HepG2 (cell line): ENCODE measurements at regions not wholly inside any gene's neighbourhood (a gene's known extent, or its start where the extent isn't known, plus 50 kb on each side); places are given as distances from the start of the nearest gene placed in this dataset.

Source experiments
- ATAC-seq: fragments of 200-7000 bp; cut with Tn5 transposase; 3 replicates; pipeline ENCODE4 v1.9.1; 2020; ENCODE audit warnings: mild to moderate bottlenecking, moderate library complexity
- BruUV-seq: library from RNA; stranded (reverse); fragments of 400-500 nt; replicated peaks from 2 replicates; lab custom pipeline; 2021; lab: Mats Ljungman, UMichigan
- CTCF ChIA-PET: fragments of 300-600 bp; formaldehyde crosslinking; extraction: SDS; loops from one replicate; lab custom pipeline; 2021; ENCODE audit warnings: low total read pairs, inconsistent platforms, low intra/inter-chr PET ratio; lab: Yijun Ruan, JAX
- POLR2A ChIA-PET: fragments of 350-600 bp; sonication (Branson Sonifier 250); formaldehyde crosslinking; loops from one replicate; lab custom pipeline; 2020; ENCODE audit warnings: antibody characterized with exemption, inconsistent platforms; lab: Yijun Ruan, JAX
- DNase-seq: peaks from one replicate; pipeline ENCODE4 v3.0.0-alpha.2; 2015; ENCODE audit warnings: low spot score
- FAIRE-seq: peaks from 3 replicates; lab custom pipeline; 2011; peaks lifted over from hg19 to GRCh38; lab: Jason Lieb, UNC
- H2AFZ ChIP-seq: one replicate; pipeline ENCODE4 v1.6.1; 2011; ENCODE audit warnings: low read length, inconsistent platforms
- H3K27ac ChIP-seq: fragments of 300-600 bp; 3 replicates; pipeline ENCODE4 v1.8.0; 2011; ENCODE audit warnings: mixed run types, mild to moderate bottlenecking, mixed read lengths, low read length, inconsistent platforms; ENCODE audit not compliant: insufficient read depth; ENCODE audit errors: extremely low read length
- H3K27me3 ChIP-seq, 2 experiments: fragments of 200-600 bp in 1 of 2; 2 replicates in 1 of 2; 3 replicates in 1 of 2; pipeline versions ENCODE4 v1.6.0 to v1.8.0; 2011; ENCODE audit warnings: low read length in 2 of 2, mild to moderate bottlenecking in 2 of 2, moderate library complexity in 2 of 2, inconsistent platforms in 1 of 2; ENCODE audit not compliant: insufficient read depth in 2 of 2, control insufficient read depth in 1 of 2
- H3K36me3 ChIP-seq, 2 experiments: fragments of 200-600 bp in 1 of 2; replicated peaks in 1 of 2; 2 replicates in 1 of 2; 3 replicates in 1 of 2; pipeline versions ENCODE4 v1.5.1 to v1.8.0; 2011; ENCODE audit warnings: low read length in 2 of 2, inconsistent platforms in 1 of 2; ENCODE audit not compliant: insufficient read depth in 2 of 2, control insufficient read depth in 1 of 2
- H3K4me1 ChIP-seq: 2 replicates; pipeline ENCODE4 v1.5.1; 2012; ENCODE audit warnings: low read length, inconsistent platforms; ENCODE audit not compliant: insufficient read depth
- H3K4me2 ChIP-seq: 2 replicates; pipeline ENCODE4 v1.6.0; 2011; ENCODE audit warnings: low read depth, low read length, inconsistent platforms
- H3K4me3 ChIP-seq, 3 experiments: fragments of 200-600 bp in 1 of 3; sonication (generic), shearing (Covaris generic) in 1 of 3; replicated peaks in 1 of 3; 2 replicates each; pipeline ENCODE4 v1.5.1; 2011 to 2016; ENCODE audit warnings: low read length in 3 of 3, inconsistent platforms in 2 of 3, low read depth in 2 of 3, mild to moderate bottlenecking in 2 of 3, control low read depth in 1 of 3, mixed read lengths in 1 of 3; ENCODE audit not compliant: insufficient read depth in 1 of 3
- H3K79me2 ChIP-seq: one replicate; pipeline ENCODE4 v1.6.1; 2011; ENCODE audit warnings: low read length, inconsistent platforms; ENCODE audit not compliant: insufficient read depth
- H3K9ac ChIP-seq: 2 replicates; pipeline ENCODE4 v1.6.0; 2011; ENCODE audit warnings: mild to moderate bottlenecking, low read depth, low read length, inconsistent platforms; ENCODE audit not compliant: insufficient read depth
- H3K9me3 ChIP-seq: 2 replicates; pipeline ENCODE4 v1.5.1; 2012; ENCODE audit warnings: mild to moderate bottlenecking, low read length
- H4K20me1 ChIP-seq: 2 replicates; pipeline ENCODE4 v1.6.0; 2011; ENCODE audit warnings: inconsistent platforms, mild to moderate bottlenecking, low read length, moderate library complexity; ENCODE audit not compliant: insufficient read depth
- CTCF ChIP-seq: sonication (generic); formaldehyde crosslinking; IDR thresholded peaks from 2 replicates; pipeline ENCODE4 v1.5.0; 2020; ENCODE audit warnings: mild to moderate bottlenecking, missing genetic modification reagents, moderate library complexity
- FOXO1 ChIP-seq: sonication (generic); formaldehyde crosslinking; IDR thresholded peaks from 2 replicates; pipeline ENCODE4 v1.4.0; 2020; ENCODE audit warnings: missing genetic modification reagents
- MAF1 ChIP-seq: sonication (generic); formaldehyde crosslinking; IDR thresholded peaks from 2 replicates; pipeline ENCODE4 v1.5.0; 2020; ENCODE audit warnings: missing genetic modification reagents, borderline replicate concordance
- MIER2 ChIP-seq: IDR thresholded peaks from 2 replicates; pipeline ENCODE4 v1.6.1; 2016; ENCODE audit warnings: missing biosample characterization, missing genetic modification reagents
- RERE ChIP-seq: IDR thresholded peaks from 2 replicates; pipeline ENCODE4 v1.6.1; 2016; ENCODE audit warnings: low read depth, missing genetic modification reagents, missing compliant biosample characterization
- REST ChIP-seq, 2 experiments: IDR thresholded peaks; 2 replicates each; pipeline ENCODE4 v1.6.1; 2011 to 2012; ENCODE audit warnings: low read length in 2 of 2, borderline replicate concordance in 1 of 2, low read depth in 1 of 2, mild to moderate bottlenecking in 1 of 2, moderate library complexity in 1 of 2
- SMC3 ChIP-seq: IDR thresholded peaks from 2 replicates; pipeline ENCODE4 v1.6.1; 2011; ENCODE audit warnings: low read length, improper control_type of control experiment
- SPEN ChIP-seq: sonication (generic); formaldehyde crosslinking; IDR thresholded peaks from 2 replicates; pipeline ENCODE4 v1.5.1; 2020; ENCODE audit warnings: low read depth, mild to moderate bottlenecking, missing genetic modification reagents
- STAG1 ChIP-seq: sonication (generic); formaldehyde crosslinking; IDR thresholded peaks from 2 replicates; pipeline ENCODE4 v1.4.0; 2020; ENCODE audit warnings: missing genetic modification reagents
- ZBTB39 ChIP-seq: sonication (generic); formaldehyde crosslinking; IDR thresholded peaks from 2 replicates; pipeline ENCODE4 v1.5.0; 2020; ENCODE audit warnings: missing genetic modification reagents
- WGBS: methylation state at CpG from one replicate; pipeline ENCODE4 v1.1.6; 2017; ENCODE audit warnings: low lambda C conversion rate; 5-methylcytosine and 5-hydroxymethylcytosine counted together
- in situ Hi-C: cut with HindIII; loops from 2 replicates; pipeline ENCODE4 v1.10.0; 2017; ENCODE audit warnings: low pct_unique_long_range_greater_than_20kb; ENCODE audit not compliant: extremely low pct_ligation_motif_present
- intact Hi-C: fragments of 100-400 bp; cut with micrococcal nuclease; formaldehyde crosslinking; loops from one replicate; pipeline ENCODE4 v1.10.0; 2022; ENCODE audit not compliant: unreplicated experiment

GRCh38 chr10:23514321-23514720 is 75.4 kb downstream of the OTUD1 start (continued):
- TF ChIP-seq RERE (CRISPR knock-in tag) (no peak), ZBTB39 (CRISPR knock-in tag) (no peak)

- no peak overlapping the region for H3K27ac ChIP-seq
- peaks cover 20% of the 10 kb centered on the region for H3K4me1 ChIP-seq
- no peaks in the 10 kb centered on the region for H3K79me2 ChIP-seq
- BruUV-seq = no TSS peak
- FAIRE-seq (peak; percentile 32), ATAC-seq (peak; percentile 82), DNase-seq (peak; percentile 17)
- H3K4me2 ChIP-seq = no peak overlapping the region
- no peak overlapping the region for H2AFZ ChIP-seq
- TF ChIP-seq MIER2 (CRISPR knock-in tag) (peak; percentile 89), FOXO1 (CRISPR knock-in tag) (no peak), REST (IDR thresholded peaks at IDR 0.05; ENCODE audit: borderline replicate concordance in 1 of 2, low read depth in 1 of 2, low read length in 2 of 2) (peak; percentile 12 to 91), SPEN (no peak), CTCF (CRISPR knock-in tag) (peak; percentile 54), SMC3 (peak; percentile 47; the same call in 1 of the 2 replicates), STAG1 (CRISPR knock-in tag) (peak; percentile 65), MAF1 (no peak)
- 7% methylated on average over 3 of the region's 3 CpGs for WGBS
- H3K9me3 ChIP-seq = no peaks in the 10 kb centered on the region
- H3K9ac ChIP-seq = no peak overlapping the region
- intact Hi-C loops (loop anchor here (1.0 kb wide), 1 partner anchor 187 kb away; no protein-coding TSS in a partner anchor), in situ Hi-C loops (no loop called here)
- 0 out of 2 replicates have a peak, but pooled peaks cover 2% of the 10 kb centered on the region for H4K20me1 ChIP-seq
- ChIA-PET CTCF (interaction anchor here (1.5 kb wide), 1 partner anchor 14 kb away, joined by 4 read pairs; no protein-coding TSS in a partner anchor), POLR2A (no interaction called here)
- H3K4me3 ChIP-seq = no peak overlapping the region
- no peaks in the 10 kb centered on the region; a peak in 1 of 5 replicates for H3K27me3 ChIP-seq
- H3K36me3 ChIP-seq = no peaks in the 10 kb centered on the region
Measured at GRCh38 chr10:23516530-23516929, 77.7 kb downstream of the OTUD1 start.
